IMR-90 (cell line): ENCODE measurements at regions not wholly inside any gene's neighbourhood (a gene's known extent, or its start where the extent isn't known, plus 50 kb on each side); places are given as distances from the start of the nearest gene placed in this dataset.

Experiments used
- ATAC-seq: fragments of 200-7000 bp; cut with Tn5 transposase; 2 replicates; pipeline ENCODE4 v1.9.1; 2020; ENCODE audit warnings: low read depth, mild to moderate bottlenecking, moderate library complexity
- BruUV-seq: library from RNA; stranded (reverse); fragments of 400-500 nt; replicated peaks from 2 replicates; lab custom pipeline; 2021; lab: Mats Ljungman, UMichigan
- CTCF ChIA-PET: fragments of 300-600 bp; formaldehyde crosslinking; extraction: SDS; loops from one replicate; lab custom pipeline; 2021; ENCODE audit warnings: antibody characterized with exemption; lab: Yijun Ruan, JAX
- POLR2A ChIA-PET: fragments of 300-600 bp; sonication (Branson Sonifier 250); formaldehyde crosslinking; loops from one replicate; lab custom pipeline; 2022; ENCODE audit warnings: antibody characterized with exemption; ENCODE audit not compliant: unreplicated experiment; lab: Charles Lee
- DNase-seq: peaks from one replicate; pipeline ENCODE4 v3.0.0; 2013
- H2AFZ ChIP-seq: replicated peaks from 2 replicates; pipeline ENCODE3; 2013; ENCODE audit warnings: low read length, mild to moderate bottlenecking; ENCODE audit not compliant: poor library complexity
- H2AK5ac ChIP-seq: 2 replicates; pipeline ENCODE4 v1.6.1; 2013; ENCODE audit warnings: low read depth, low read length, inconsistent platforms
- H2AK9ac ChIP-seq: replicated peaks from 2 replicates; pipeline ENCODE3; 2013; ENCODE audit warnings: mild to moderate bottlenecking, low read depth, low read length, moderate library complexity; ENCODE audit not compliant: poor library complexity
- H2BK120ac ChIP-seq: 2 replicates; pipeline ENCODE4 v1.6.1; 2013; ENCODE audit warnings: low read depth, low read length, inconsistent platforms
- H2BK15ac ChIP-seq: 3 replicates; pipeline ENCODE4 v1.6.1; 2013; ENCODE audit warnings: low read depth, low read length, inconsistent platforms
- H2BK20ac ChIP-seq: 2 replicates; pipeline ENCODE4 v1.6.1; 2013; ENCODE audit warnings: low read depth, mild to moderate bottlenecking, inconsistent platforms, low read length, moderate library complexity
- H2BK5ac ChIP-seq: 2 replicates; pipeline ENCODE4 v1.6.1; 2013; ENCODE audit warnings: mild to moderate bottlenecking, low read depth, low read length, inconsistent platforms; ENCODE audit not compliant: poor library complexity, severe bottlenecking
- H3K14ac ChIP-seq: replicated peaks from 2 replicates; pipeline ENCODE4 v1.6.1; 2013; ENCODE audit warnings: low read depth, low read length, inconsistent platforms
- H3K18ac ChIP-seq: 2 replicates; pipeline ENCODE4 v1.6.1; 2013; ENCODE audit warnings: low read depth, low read length, control low read depth
- H3K23ac ChIP-seq: 2 replicates; pipeline ENCODE4 v1.6.1; 2013; ENCODE audit warnings: low read depth, low read length, inconsistent platforms
- H3K27ac ChIP-seq: 2 replicates; pipeline ENCODE4 v1.5.1; 2013; ENCODE audit warnings: mild to moderate bottlenecking, control low read depth, low read length; ENCODE audit not compliant: insufficient read depth
- H3K27me3 ChIP-seq: 2 replicates; pipeline ENCODE4 v1.6.1; 2013; ENCODE audit warnings: low read length; ENCODE audit not compliant: control insufficient read depth, insufficient read depth
- H3K36me3 ChIP-seq: 2 replicates; pipeline ENCODE4 v1.6.1; 2013; ENCODE audit warnings: low read length, mixed read lengths; ENCODE audit not compliant: control insufficient read depth, insufficient read depth
- H3K4ac ChIP-seq: 2 replicates; pipeline ENCODE4 v1.6.1; 2013; ENCODE audit warnings: low read depth, low read length, inconsistent platforms
- H3K4me1 ChIP-seq: 2 replicates; pipeline ENCODE4 v1.6.1; 2013; ENCODE audit warnings: low read length, mixed read lengths; ENCODE audit not compliant: control insufficient read depth, insufficient read depth
- H3K4me2 ChIP-seq: 2 replicates; pipeline ENCODE4 v1.6.1; 2013; ENCODE audit warnings: low read depth, mild to moderate bottlenecking, control low read depth, low read length, moderate library complexity
- H3K4me3 ChIP-seq: 2 replicates; pipeline ENCODE4 v1.5.1; 2013; ENCODE audit warnings: low read depth, mild to moderate bottlenecking, control low read depth, low read length, moderate library complexity; ENCODE audit not compliant: insufficient read depth
- H3K56ac ChIP-seq: 2 replicates; pipeline ENCODE4 v1.6.1; 2013; ENCODE audit warnings: low read length, inconsistent platforms; ENCODE audit not compliant: insufficient read depth; ENCODE audit errors: extremely low read depth
- H3K79me1 ChIP-seq, 2 experiments: 2 replicates each; pipeline ENCODE4 v1.6.1; 2013; ENCODE audit warnings: low read length in 2 of 2, inconsistent platforms in 1 of 2, low read depth in 1 of 2
- H3K9ac ChIP-seq: 2 replicates; pipeline ENCODE4 v1.6.1; 2013; ENCODE audit warnings: low read depth, low read length, control low read depth
- H3K9me1 ChIP-seq: 2 replicates; pipeline ENCODE4 v1.6.1; 2013; ENCODE audit warnings: low read length, inconsistent platforms; ENCODE audit not compliant: insufficient read depth
- H3K9me3 ChIP-seq: 2 replicates; pipeline ENCODE4 v1.6.1; 2013; ENCODE audit warnings: low read length; ENCODE audit not compliant: control insufficient read depth, insufficient read depth
- H4K20me1 ChIP-seq: 2 replicates; pipeline ENCODE4 v1.6.1; 2013; ENCODE audit warnings: low read length, inconsistent platforms; ENCODE audit not compliant: insufficient read depth
- H4K5ac ChIP-seq: 2 replicates; pipeline ENCODE4 v1.6.1; 2013; ENCODE audit warnings: mild to moderate bottlenecking, low read depth, low read length, control low read depth
- H4K8ac ChIP-seq, 2 experiments: 2 replicates each; pipeline ENCODE4 v1.6.1; 2013; ENCODE audit warnings: low read depth in 2 of 2, low read length in 2 of 2, control low read depth in 1 of 2, inconsistent platforms in 1 of 2
- H4K91ac ChIP-seq: 2 replicates; pipeline ENCODE4 v1.6.1; 2013; ENCODE audit warnings: low read depth, low read length, inconsistent platforms; ENCODE audit not compliant: insufficient read depth
- CHD1 ChIP-seq: IDR thresholded peaks from 2 replicates; pipeline ENCODE4 v1.6.1; 2012; ENCODE audit warnings: low read depth, low read length, improper control_type of control experiment
- RFX5 ChIP-seq: IDR thresholded peaks from 2 replicates; pipeline ENCODE4 v1.8.0; 2012; ENCODE audit warnings: low read depth, mild to moderate bottlenecking, low read length, moderate library complexity
- WGBS, 2 experiments: methylation state at CpG; one replicate each; pipeline versions ENCODE4 v1.1.5 to v1.1.7; 2013; ENCODE audit warnings: missing lambda C conversion rate in 2 of 2; ENCODE audit not compliant: insufficient read length in 1 of 2; ENCODE audit errors: extremely low coverage in 2 of 2; 5-methylcytosine and 5-hydroxymethylcytosine counted together
- dilution Hi-C: fragments of 300-500 bp; cut with HindIII; formaldehyde crosslinking; loops from one replicate; pipeline ENCODE4 v1.14.3; 2018; ENCODE audit warnings: low sequenced_read_pairs; ENCODE audit not compliant: unreplicated experiment
- in situ Hi-C: fragments of 300-500 bp; cut with MboI; formaldehyde crosslinking; loops from 3 replicates; pipeline ENCODE4 v1.14.3; 2019; ENCODE audit warnings: low sequenced_read_pairs, inconsistent platforms, mixed read lengths
- intact Hi-C: fragments of 100-400 bp; cut with micrococcal nuclease; formaldehyde crosslinking; loops from 2 replicates; pipeline ENCODE4 v1.10.0; 2022

DNA sequence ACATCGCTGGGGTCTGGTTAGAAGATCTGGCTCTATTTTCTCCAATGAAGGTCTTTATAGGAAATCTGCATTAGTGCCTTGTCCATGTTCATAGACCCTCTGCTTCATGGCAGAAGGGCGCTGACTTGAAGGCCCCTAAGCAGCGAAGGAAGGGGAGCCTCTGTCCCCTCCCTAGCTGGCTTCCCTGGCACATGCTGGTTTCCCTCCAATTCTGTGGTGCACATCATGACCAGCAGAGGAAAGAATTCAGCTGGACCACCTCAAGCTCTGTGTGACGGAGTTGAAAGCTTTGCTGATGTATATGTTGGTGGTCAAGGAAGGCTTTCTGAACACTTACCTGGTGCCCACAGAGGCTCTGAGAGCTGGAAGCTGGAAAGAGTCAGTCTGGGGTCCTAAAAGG lies 129.7 kb upstream of the MYLIP start:
- dilution Hi-C loops, result no loop called here

More for the DNA sequence above, 129.7 kb upstream of the MYLIP start:
- no peak overlapping the region for H4K91ac ChIP-seq
- no peaks in the 10 kb centered on the region for H3K9me1 ChIP-seq
- no peak overlapping the region for H3K27ac ChIP-seq
- H2BK5ac ChIP-seq, result no peak overlapping the region
- H3K4me3 ChIP-seq, result no peak overlapping the region
- DNase-seq (no peak), ATAC-seq (no peak)
- no peak overlapping the region for H3K14ac ChIP-seq
- ChIA-PET POLR2A (no interaction called here), CTCF (no interaction called here)
- no peak overlapping the region for H2BK15ac ChIP-seq
- H3K9me3 ChIP-seq, result no peaks in the 10 kb centered on the region
- no peak overlapping the region for H3K56ac ChIP-seq
- intact Hi-C loops (no loop called here), in situ Hi-C loops (no loop called here)
- no peaks in the 10 kb centered on the region for H4K20me1 ChIP-seq
- no peak overlapping the region for H3K18ac ChIP-seq
- H2BK20ac ChIP-seq, result no peak overlapping the region
- H2AK9ac ChIP-seq, result no peak overlapping the region
- no peaks in the 10 kb centered on the region for H3K36me3 ChIP-seq
- H2AFZ ChIP-seq, result no peak overlapping the region
- H2AK5ac ChIP-seq, result no peak overlapping the region
- H4K8ac ChIP-seq, result no peak overlapping the region
- no peak overlapping the region for H3K9ac ChIP-seq
- no peak overlapping the region for H2BK120ac ChIP-seq
- WGBS, 2 experiments, result no CpG with 5 or more reads among the region's 4 CpGs
- no peak overlapping the region for H4K5ac ChIP-seq
- H3K4me2 ChIP-seq, result no peak overlapping the region
- H3K79me1 ChIP-seq, result no peaks in the 10 kb centered on the region
- H3K4me1 ChIP-seq, result no peaks in the 10 kb centered on the region
- BruUV-seq, result no TSS peak
- H3K23ac ChIP-seq, result no peak overlapping the region
- H3K27me3 ChIP-seq, result peaks cover 9% of the 10 kb centered on the region
- no peak overlapping the region for H3K4ac ChIP-seq
- no peak for TF ChIP-seq RFX5
- no peak for TF ChIP-seq CHD1
